ENCODE measurements at regions not wholly inside any gene's neighbourhood (a gene's known extent, or its start where the extent isn't known, plus 50 kb on each side); places are given as distances from the start of the nearest gene placed in this dataset.

DNA sequence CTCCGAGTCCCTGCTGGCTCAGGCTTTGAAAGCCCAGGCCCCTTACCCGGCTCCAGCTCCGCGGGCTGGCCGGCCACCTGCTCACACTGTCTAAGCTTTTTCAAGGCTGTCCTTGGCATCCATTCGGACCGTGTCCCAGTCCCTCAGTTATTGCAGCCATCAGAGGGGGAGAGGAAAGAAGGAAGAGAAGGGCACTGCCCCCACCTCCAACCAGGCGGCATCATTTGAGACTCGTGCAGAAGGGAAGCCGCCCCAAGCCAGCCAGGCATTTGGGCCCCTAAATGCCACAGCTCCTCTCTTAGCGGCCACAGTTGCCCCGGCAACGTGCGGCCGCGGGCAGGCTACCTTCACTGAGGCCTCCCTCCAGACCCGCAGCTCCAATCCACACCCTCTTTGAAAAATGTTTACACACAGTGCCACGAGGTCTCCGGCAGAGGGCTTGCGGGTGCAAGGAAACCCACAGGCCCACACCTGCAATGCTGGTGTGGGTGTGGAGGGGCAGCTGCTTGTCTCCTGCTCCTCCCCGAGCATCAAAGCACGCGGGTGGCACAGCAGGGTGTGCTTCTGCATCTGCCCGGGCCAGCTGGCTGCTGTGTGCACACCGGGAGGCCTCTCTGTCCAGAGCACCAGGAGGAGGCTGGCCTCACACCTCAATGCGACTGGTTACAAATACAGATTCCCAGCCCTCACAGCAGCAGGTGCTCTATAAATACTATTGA lies 124.4 kb downstream of the CTTN start:
- Histone ChIP-seq H3K4me3 (ENCODE audit: control insufficient read depth in 1 of 7, extremely low read depth in 1 of 7, insufficient read depth in 4 of 7, low read depth in 2 of 7, low read length in 6 of 7) (no peak overlapping the region), H3K27me3 (replicated peaks in 2 of 5; ENCODE audit: control insufficient read depth in 4 of 5, insufficient read depth in 5 of 5, low read length in 4 of 5) (peaks cover 0 to 4% (median 0%) of the 10 kb centered on the region in 5 experiments), H3K27ac (ENCODE audit: insufficient read depth in 1 of 2, low read depth in 1 of 2, low read length in 2 of 2, poor library complexity in 1 of 2, severe bottlenecking in 2 of 2) (no peak overlapping the region), H3K9me3 (ENCODE audit: control extremely low read depth in 1 of 5, control insufficient read depth in 4 of 5, insufficient read depth in 2 of 5, low read depth in 1 of 5, low read length in 4 of 5) (no peaks in the 10 kb centered on the region), H3K4me1 (ENCODE audit: control extremely low read depth in 1 of 4, control insufficient read depth in 4 of 4, insufficient read depth in 4 of 4, low read length in 3 of 4) (peaks cover 0 to 19% (median 3%) of the 10 kb centered on the region in 4 experiments), H3K36me3 (ENCODE audit: control insufficient read depth in 4 of 4, insufficient read depth in 4 of 4, low read length in 3 of 4) (no peaks in the 10 kb centered on the region)
- peak in 2 of 3 donors; percentile 31 to 75 for DNase-seq
- 49% methylated on average over 21 of the region's 26 CpGs for WGBS (ENCODE audit: insufficient coverage)
- CTCF ChIA-PET, result interaction anchor here (0.9 kb wide), 2 partner anchors 18 to 55 kb away, joined by 3 to 4 read pairs; no protein-coding TSS in a partner anchor
- POLR2A ChIA-PET, result no interaction called here

DNA sequence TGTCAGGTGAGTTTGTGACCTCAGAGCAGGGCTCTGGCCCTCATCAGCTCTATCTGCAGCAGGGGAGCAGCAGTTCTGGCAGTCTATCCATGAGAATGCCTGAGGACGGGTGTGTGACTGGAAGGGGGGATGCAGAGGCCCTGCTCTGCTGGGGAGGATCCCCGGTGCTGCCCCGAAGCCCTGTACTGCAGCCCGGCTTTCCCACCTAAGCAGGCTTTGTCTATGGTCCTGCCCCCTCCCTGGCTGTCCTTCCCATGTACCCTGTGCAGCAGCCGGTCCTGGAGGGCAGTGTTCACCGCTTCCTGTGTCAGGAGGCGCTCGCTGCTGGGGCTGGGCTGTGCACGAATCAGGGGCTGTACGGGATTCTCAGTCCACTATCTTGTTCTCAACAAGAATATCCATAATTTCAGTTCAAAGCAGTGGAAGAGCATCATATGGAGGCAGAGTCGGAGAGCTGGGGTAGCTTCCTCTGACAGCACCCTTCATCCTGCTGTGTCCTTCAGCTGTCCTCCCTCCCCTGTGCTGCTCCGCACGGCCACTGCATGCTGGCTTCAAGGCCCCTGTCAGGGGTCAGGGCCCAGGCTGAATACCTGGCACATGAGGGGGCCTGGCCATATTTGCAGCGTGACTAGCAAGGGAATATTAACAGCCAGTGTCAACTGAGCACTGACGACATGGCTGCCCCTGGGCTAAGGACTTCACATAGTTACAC lies 125.2 kb downstream of the CTTN start:
- 94% methylated on average over 14 of the region's 15 CpGs for WGBS (ENCODE audit: insufficient coverage)
- CTCF ChIA-PET, result no interaction called here
- Histone ChIP-seq H3K27ac (ENCODE audit: insufficient read depth in 1 of 2, low read depth in 1 of 2, low read length in 2 of 2, poor library complexity in 1 of 2, severe bottlenecking in 2 of 2) (no peak overlapping the region), H3K9me3 (ENCODE audit: control extremely low read depth in 1 of 5, control insufficient read depth in 4 of 5, insufficient read depth in 2 of 5, low read depth in 1 of 5, low read length in 4 of 5) (no peaks in the 10 kb centered on the region), H3K4me1 (ENCODE audit: control extremely low read depth in 1 of 4, control insufficient read depth in 4 of 4, insufficient read depth in 4 of 4, low read length in 3 of 4) (peaks cover 0 to 19% (median 3%) of the 10 kb centered on the region in 4 experiments), H3K36me3 (ENCODE audit: control insufficient read depth in 4 of 4, insufficient read depth in 4 of 4, low read length in 3 of 4) (no peaks in the 10 kb centered on the region), H3K27me3 (replicated peaks in 2 of 5; ENCODE audit: control insufficient read depth in 4 of 5, insufficient read depth in 5 of 5, low read length in 4 of 5) (peaks cover 0 to 4% (median 0%) of the 10 kb centered on the region in 5 experiments), H3K4me3 (ENCODE audit: control insufficient read depth in 1 of 7, extremely low read depth in 1 of 7, insufficient read depth in 4 of 7, low read depth in 2 of 7, low read length in 6 of 7) (no peak overlapping the region)
- DNase-seq, result no peak
- POLR2A ChIA-PET, result no interaction called here

DNA sequence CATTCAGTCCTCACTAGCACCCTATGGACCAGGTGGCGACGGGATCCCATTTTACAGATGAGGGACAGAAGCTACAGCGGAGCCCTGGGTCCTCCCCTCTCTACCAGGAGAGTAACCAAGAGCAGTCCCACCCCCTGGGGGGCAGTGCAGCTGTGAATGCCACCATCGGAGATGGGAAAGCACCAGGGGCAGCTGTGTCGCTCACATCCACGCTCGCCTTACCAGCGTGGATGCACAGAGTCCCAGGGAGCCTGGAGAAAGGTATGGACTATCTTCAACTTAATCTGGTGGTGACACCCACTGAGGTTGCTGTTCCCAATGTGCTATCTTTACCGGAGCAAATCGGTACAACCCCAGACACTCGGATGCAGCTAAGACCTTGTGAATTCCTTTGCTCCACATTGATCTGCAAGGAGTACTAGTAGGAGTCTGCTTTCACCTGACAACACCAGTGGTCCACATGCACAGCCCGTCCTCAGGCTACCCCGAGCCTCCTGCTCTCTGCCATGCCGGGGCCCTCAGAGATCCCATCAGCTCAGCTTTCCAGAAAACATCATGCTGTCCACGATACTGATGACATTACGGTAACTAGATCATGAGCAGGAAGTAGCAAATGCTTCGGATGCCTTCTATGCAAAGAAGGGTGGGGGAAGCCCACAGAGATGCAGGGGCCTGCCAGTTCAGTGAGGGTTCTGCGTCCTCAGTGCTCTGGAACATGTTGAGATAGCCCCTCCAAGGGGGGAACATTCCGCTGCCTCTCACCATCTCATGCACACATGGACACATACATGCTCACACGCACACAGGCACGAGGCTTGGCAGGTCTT lies 126.0 kb downstream of the CTTN start:
- CTCF ChIA-PET, result no interaction called here

DNA sequence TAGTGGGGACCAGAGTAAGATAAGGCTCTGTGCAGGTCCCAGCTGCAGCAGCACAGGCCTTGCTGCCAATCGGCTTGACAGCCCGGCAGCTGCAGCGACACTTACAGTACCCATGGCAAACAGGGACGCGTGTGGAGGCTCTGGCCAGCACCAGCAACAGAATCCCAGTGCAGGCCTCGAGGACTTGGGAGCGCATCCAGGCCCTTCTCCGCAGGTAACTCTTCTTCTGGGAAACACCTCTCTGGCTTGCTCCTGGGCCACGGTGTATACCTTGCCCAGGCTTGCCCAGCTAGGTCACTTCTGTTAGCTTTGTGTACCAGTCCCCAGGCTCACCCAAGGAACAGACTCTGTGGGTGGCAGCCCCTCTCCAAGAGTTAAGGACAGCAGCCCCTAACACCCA lies 126.7 kb downstream of the CTTN start:
- WGBS (ENCODE audit: insufficient coverage), result 93% methylated on average over 9 of the region's 9 CpGs
- no peak for DNase-seq
- no peaks in the 10 kb centered on the region for H3K9me3 ChIP-seq (ENCODE audit: control extremely low read depth in 1 of 5, control insufficient read depth in 4 of 5, insufficient read depth in 2 of 5, low read depth in 1 of 5, low read length in 4 of 5)
- H3K27ac ChIP-seq (ENCODE audit: insufficient read depth in 1 of 2, low read depth in 1 of 2, low read length in 2 of 2, poor library complexity in 1 of 2, severe bottlenecking in 2 of 2), result no peak overlapping the region
- H3K4me3 ChIP-seq (ENCODE audit: control insufficient read depth in 1 of 7, extremely low read depth in 1 of 7, insufficient read depth in 4 of 7, low read depth in 2 of 7, low read length in 6 of 7), result no peak overlapping the region
- peaks cover 0 to 19% (median 3%) of the 10 kb centered on the region in 4 experiments for H3K4me1 ChIP-seq (ENCODE audit: control extremely low read depth in 1 of 4, control insufficient read depth in 4 of 4, insufficient read depth in 4 of 4, low read length in 3 of 4)
- ChIA-PET POLR2A (no interaction called here), CTCF (no interaction called here)
- H3K27me3 ChIP-seq (replicated peaks in 2 of 5; ENCODE audit: control insufficient read depth in 4 of 5, insufficient read depth in 5 of 5, low read length in 4 of 5), result peaks cover 0 to 4% (median 0%) of the 10 kb centered on the region in 5 experiments
- no peaks in the 10 kb centered on the region for H3K36me3 ChIP-seq (ENCODE audit: control insufficient read depth in 4 of 4, insufficient read depth in 4 of 4, low read length in 3 of 4)

More for the DNA sequence above, 126.0 kb downstream of the CTTN start:
- H3K4me3 ChIP-seq (ENCODE audit: control insufficient read depth in 1 of 7, extremely low read depth in 1 of 7, insufficient read depth in 4 of 7, low read depth in 2 of 7, low read length in 6 of 7), result no peak overlapping the region
- peaks cover 0 to 4% (median 0%) of the 10 kb centered on the region in 5 experiments for H3K27me3 ChIP-seq (replicated peaks in 2 of 5; ENCODE audit: control insufficient read depth in 4 of 5, insufficient read depth in 5 of 5, low read length in 4 of 5)
- POLR2A ChIA-PET, result no interaction called here
- DNase-seq, result no peak
- H3K9me3 ChIP-seq (ENCODE audit: control extremely low read depth in 1 of 5, control insufficient read depth in 4 of 5, insufficient read depth in 2 of 5, low read depth in 1 of 5, low read length in 4 of 5), result no peaks in the 10 kb centered on the region
- H3K27ac ChIP-seq (ENCODE audit: insufficient read depth in 1 of 2, low read depth in 1 of 2, low read length in 2 of 2, poor library complexity in 1 of 2, severe bottlenecking in 2 of 2), result no peak overlapping the region
- peaks cover 0 to 19% (median 3%) of the 10 kb centered on the region in 4 experiments for H3K4me1 ChIP-seq (ENCODE audit: control extremely low read depth in 1 of 4, control insufficient read depth in 4 of 4, insufficient read depth in 4 of 4, low read length in 3 of 4)
- 84% methylated on average over 17 of the region's 21 CpGs for WGBS (ENCODE audit: insufficient coverage)
- H3K36me3 ChIP-seq (ENCODE audit: control insufficient read depth in 4 of 4, insufficient read depth in 4 of 4, low read length in 3 of 4), result no peaks in the 10 kb centered on the region

DNA sequence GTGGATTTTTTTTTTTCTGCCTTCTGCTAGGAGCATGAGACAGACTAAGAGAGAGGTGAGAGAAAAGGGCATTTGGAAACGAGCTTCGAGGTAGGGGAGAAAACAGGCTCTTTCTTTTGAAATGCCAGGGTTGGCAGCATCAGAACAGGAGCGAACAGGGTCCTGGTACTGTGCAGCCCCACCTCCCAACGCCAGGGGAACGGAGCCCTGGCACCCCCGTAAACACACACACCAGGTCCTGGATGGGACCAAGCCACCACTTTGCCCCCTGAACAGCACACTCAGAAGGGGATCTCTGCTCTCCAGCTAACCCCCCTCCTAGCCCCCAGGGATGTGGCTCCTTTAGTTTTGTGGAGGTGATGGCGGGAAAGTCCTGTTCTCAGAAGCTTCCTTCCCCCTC lies 127.1 kb downstream of the CTTN start:
- Histone ChIP-seq H3K27ac (ENCODE audit: insufficient read depth in 1 of 2, low read depth in 1 of 2, low read length in 2 of 2, poor library complexity in 1 of 2, severe bottlenecking in 2 of 2) (no peak overlapping the region), H3K9me3 (ENCODE audit: control extremely low read depth in 1 of 5, control insufficient read depth in 4 of 5, insufficient read depth in 2 of 5, low read depth in 1 of 5, low read length in 4 of 5) (no peaks in the 10 kb centered on the region), H3K27me3 (replicated peaks in 2 of 5; ENCODE audit: control insufficient read depth in 4 of 5, insufficient read depth in 5 of 5, low read length in 4 of 5) (peaks cover 0 to 4% (median 0%) of the 10 kb centered on the region in 5 experiments), H3K4me1 (ENCODE audit: control extremely low read depth in 1 of 4, control insufficient read depth in 4 of 4, insufficient read depth in 4 of 4, low read length in 3 of 4) (peaks cover 0 to 19% (median 3%) of the 10 kb centered on the region in 4 experiments), H3K4me3 (ENCODE audit: control insufficient read depth in 1 of 7, extremely low read depth in 1 of 7, insufficient read depth in 4 of 7, low read depth in 2 of 7, low read length in 6 of 7) (no peak overlapping the region), H3K36me3 (ENCODE audit: control insufficient read depth in 4 of 4, insufficient read depth in 4 of 4, low read length in 3 of 4) (no peaks in the 10 kb centered on the region)
- WGBS (ENCODE audit: insufficient coverage), result 98% methylated on average over 7 of the region's 7 CpGs
- ChIA-PET POLR2A (no interaction called here), CTCF (no interaction called here)
- DNase-seq, result no peak

DNA sequence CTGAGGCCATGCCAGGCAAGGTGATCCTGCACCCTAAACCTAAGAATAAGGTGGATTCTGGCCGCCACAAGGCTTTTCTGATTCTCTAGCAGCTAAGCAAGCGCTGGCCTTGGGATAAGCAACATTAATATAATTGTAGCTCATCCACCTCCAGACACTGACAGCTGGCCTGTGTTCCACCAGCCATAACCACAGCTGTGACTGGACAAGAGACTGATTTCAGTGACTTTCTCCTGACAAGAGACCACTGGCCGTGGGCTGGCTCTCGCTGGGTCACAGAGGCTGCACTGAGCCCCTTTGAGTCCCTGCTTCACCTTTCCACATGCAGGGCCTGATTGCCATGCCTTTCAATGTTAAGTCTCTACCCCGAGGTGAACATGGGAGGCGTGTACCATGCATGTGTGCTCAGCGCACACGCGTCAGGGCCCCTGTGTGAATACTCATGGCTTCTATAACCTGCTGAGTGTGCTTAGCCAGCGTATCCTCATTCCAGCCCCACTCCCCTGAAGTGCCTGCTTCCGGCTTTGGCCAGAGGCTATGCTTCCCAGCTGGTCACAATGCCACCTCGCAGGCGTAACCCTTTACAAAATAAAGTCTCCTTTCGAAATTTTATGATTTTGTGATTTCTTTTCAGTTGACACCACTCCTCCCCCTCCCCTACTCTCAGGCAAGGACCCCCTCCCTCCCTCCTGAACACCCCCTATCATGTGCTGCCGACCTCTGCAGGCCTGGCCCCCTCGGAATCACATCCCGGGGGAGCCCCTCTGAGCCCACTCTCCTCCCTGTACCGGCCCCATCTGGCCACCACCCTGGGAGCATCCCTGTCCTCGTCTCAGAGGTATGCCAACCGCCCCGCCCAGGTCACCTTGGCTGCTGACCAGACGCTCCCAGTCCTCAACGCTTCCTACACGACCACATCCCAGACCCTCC lies 128.1 kb downstream of the CTTN start:
- Histone ChIP-seq H3K9me3 (ENCODE audit: control extremely low read depth in 1 of 5, control insufficient read depth in 4 of 5, insufficient read depth in 2 of 5, low read depth in 1 of 5, low read length in 4 of 5) (no peaks in the 10 kb centered on the region), H3K4me3 (ENCODE audit: control insufficient read depth in 1 of 7, extremely low read depth in 1 of 7, insufficient read depth in 4 of 7, low read depth in 2 of 7, low read length in 6 of 7) (no peak overlapping the region), H3K36me3 (ENCODE audit: control insufficient read depth in 4 of 4, insufficient read depth in 4 of 4, low read length in 3 of 4) (no peaks in the 10 kb centered on the region), H3K27ac (ENCODE audit: insufficient read depth in 1 of 2, low read depth in 1 of 2, low read length in 2 of 2, poor library complexity in 1 of 2, severe bottlenecking in 2 of 2) (no peak overlapping the region), H3K27me3 (replicated peaks in 2 of 5; ENCODE audit: control insufficient read depth in 4 of 5, insufficient read depth in 5 of 5, low read length in 4 of 5) (peaks cover 0 to 4% (median 0%) of the 10 kb centered on the region in 5 experiments), H3K4me1 (ENCODE audit: control extremely low read depth in 1 of 4, control insufficient read depth in 4 of 4, insufficient read depth in 4 of 4, low read length in 3 of 4) (peaks cover 0 to 15% (median 3%) of the 10 kb centered on the region in 4 experiments)
- ChIA-PET CTCF (no interaction called here), POLR2A (no interaction called here)
- WGBS (ENCODE audit: insufficient coverage), result 91% methylated on average over 23 of the region's 24 CpGs
- no peak for DNase-seq
